ENCODE measurements at regions not wholly inside any gene's neighbourhood (a gene's known extent, or its start where the extent isn't known, plus 50 kb on each side); places are given as distances from the start of the nearest gene placed in this dataset.
A peak's percentile ranks its signal among the peaks of the same experiment; 100 is the strongest.

DNA sequence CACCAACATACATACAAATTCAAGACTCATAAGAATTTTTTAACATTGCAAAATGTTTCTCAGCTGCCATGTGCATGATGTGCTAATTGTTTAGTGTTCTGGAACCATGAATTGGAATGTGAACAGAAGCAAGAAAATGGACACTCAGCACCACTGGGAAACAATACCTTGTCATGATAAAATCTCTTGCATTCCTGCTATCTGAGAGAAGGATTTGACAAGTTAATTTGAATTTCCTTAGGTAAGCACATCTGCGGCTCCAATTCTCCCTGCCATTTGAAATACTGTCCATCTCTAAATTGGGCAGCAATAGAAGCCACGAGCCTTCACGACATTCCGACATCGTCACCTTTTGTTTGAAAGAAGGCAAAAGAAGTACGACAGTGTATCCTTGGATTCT lies 1104.6 kb upstream of the MAP3K7 start:
- Histone ChIP-seq H3K9me3 (ENCODE audit: low read length) (no peaks in the 10 kb centered on the region), H3K79me2 (replicated peaks; ENCODE audit: insufficient read depth, low read length) (no peaks in the 10 kb centered on the region), H3K4me3 (ENCODE audit: low read length) (no peak overlapping the region), H4K20me1 (ENCODE audit: insufficient read depth) (no peaks in the 10 kb centered on the region), H3K9me2 (ENCODE audit: insufficient read depth, low read length) (no peaks in the 10 kb centered on the region), H3K27ac (ENCODE audit: low read length) (peak overlapping the region; percentile 42), H3F3A (ENCODE audit: insufficient read depth, low read length, poor library complexity, severe bottlenecking) (no peaks in the 10 kb centered on the region), H2AFZ (ENCODE audit: low read depth, low read length) (no peak overlapping the region), H3K36me3 (ENCODE audit: insufficient read depth, low read length) (no peaks in the 10 kb centered on the region), H3K4me2 (ENCODE audit: low read length) (no peak overlapping the region), H3K27me3 (ENCODE audit: insufficient read depth, low read depth, low read length) (no peaks in the 10 kb centered on the region), H3K9ac (ENCODE audit: low read length) (no peak overlapping the region)
- TF ChIP-seq EP300 (conservative IDR thresholded peaks at IDR 0.05; ENCODE audit: poor library complexity, severe bottlenecking): peak; percentile 61
- TF ChIP-seq RAD21 (conservative IDR thresholded peaks at IDR 0.05): no peak
- TF ChIP-seq, protein P1, sequence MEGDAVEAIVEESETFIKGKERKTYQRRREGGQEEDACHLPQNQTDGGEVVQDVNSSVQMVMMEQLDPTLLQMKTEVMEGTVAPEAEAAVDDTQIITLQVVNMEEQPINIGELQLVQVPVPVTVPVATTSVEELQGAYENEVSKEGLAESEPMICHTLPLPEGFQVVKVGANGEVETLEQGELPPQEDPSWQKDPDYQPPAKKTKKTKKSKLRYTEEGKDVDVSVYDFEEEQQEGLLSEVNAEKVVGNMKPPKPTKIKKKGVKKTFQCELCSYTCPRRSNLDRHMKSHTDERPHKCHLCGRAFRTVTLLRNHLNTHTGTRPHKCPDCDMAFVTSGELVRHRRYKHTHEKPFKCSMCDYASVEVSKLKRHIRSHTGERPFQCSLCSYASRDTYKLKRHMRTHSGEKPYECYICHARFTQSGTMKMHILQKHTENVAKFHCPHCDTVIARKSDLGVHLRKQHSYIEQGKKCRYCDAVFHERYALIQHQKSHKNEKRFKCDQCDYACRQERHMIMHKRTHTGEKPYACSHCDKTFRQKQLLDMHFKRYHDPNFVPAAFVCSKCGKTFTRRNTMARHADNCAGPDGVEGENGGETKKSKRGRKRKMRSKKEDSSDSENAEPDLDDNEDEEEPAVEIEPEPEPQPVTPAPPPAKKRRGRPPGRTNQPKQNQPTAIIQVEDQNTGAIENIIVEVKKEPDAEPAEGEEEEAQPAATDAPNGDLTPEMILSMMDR (IDR thresholded peaks at IDR 0.05; ENCODE audit: poor library complexity, severe bottlenecking): no peak
- no peak for TF ChIP-seq EZH2 (IDR thresholded peaks at IDR 0.05; ENCODE audit: borderline replicate concordance, insufficient read depth, low read length, poor library complexity, severe bottlenecking)
- no peak for TF ChIP-seq MXI1 (conservative IDR thresholded peaks at IDR 0.05; ENCODE audit: poor library complexity, severe bottlenecking)
- TF ChIP-seq SMC3 (conservative IDR thresholded peaks at IDR 0.05; ENCODE audit: poor library complexity): no peak
- TF ChIP-seq TAF1 (IDR thresholded peaks at IDR 0.05; ENCODE audit: low read depth): no peak
- TF ChIP-seq, protein P2, sequence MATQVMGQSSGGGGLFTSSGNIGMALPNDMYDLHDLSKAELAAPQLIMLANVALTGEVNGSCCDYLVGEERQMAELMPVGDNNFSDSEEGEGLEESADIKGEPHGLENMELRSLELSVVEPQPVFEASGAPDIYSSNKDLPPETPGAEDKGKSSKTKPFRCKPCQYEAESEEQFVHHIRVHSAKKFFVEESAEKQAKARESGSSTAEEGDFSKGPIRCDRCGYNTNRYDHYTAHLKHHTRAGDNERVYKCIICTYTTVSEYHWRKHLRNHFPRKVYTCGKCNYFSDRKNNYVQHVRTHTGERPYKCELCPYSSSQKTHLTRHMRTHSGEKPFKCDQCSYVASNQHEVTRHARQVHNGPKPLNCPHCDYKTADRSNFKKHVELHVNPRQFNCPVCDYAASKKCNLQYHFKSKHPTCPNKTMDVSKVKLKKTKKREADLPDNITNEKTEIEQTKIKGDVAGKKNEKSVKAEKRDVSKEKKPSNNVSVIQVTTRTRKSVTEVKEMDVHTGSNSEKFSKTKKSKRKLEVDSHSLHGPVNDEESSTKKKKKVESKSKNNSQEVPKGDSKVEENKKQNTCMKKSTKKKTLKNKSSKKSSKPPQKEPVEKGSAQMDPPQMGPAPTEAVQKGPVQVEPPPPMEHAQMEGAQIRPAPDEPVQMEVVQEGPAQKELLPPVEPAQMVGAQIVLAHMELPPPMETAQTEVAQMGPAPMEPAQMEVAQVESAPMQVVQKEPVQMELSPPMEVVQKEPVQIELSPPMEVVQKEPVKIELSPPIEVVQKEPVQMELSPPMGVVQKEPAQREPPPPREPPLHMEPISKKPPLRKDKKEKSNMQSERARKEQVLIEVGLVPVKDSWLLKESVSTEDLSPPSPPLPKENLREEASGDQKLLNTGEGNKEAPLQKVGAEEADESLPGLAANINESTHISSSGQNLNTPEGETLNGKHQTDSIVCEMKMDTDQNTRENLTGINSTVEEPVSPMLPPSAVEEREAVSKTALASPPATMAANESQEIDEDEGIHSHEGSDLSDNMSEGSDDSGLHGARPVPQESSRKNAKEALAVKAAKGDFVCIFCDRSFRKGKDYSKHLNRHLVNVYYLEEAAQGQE (IDR thresholded peaks at IDR 0.05; ENCODE audit: borderline replicate concordance): peak; percentile 77
- no peak for TF ChIP-seq POLR2AphosphoS5 (IDR thresholded peaks at IDR 0.05)

DNA sequence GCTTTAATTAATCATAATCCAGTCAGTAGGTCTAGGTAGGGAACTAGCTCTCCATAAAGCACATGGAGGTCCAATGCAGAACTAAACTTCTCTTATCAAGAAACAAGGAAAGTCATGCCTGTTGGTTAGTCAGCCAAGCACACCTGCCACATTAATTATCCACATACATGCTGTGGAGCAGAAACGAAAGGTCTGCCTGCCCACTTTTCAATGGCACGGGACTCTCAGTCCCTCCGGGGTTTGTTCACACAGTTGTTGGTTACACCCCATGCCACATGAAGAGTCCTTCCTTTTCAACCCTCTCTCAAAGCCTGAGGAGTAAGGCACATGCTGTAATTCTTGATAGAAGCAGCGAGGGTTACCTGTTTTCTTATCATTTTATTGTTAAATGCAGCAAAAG lies 1096.4 kb upstream of the MAP3K7 start:
- H3K9ac ChIP-seq (ENCODE audit: low read length): no peak overlapping the region
- H3K4me2 ChIP-seq (ENCODE audit: low read length): no peak overlapping the region
- H2AFZ ChIP-seq (ENCODE audit: low read depth, low read length): no peak overlapping the region
- no peaks in the 10 kb centered on the region for H3K9me2 ChIP-seq (ENCODE audit: insufficient read depth, low read length)
- H3K27ac ChIP-seq (ENCODE audit: low read length): no peak overlapping the region
- H3K4me3 ChIP-seq (ENCODE audit: low read length): no peak overlapping the region
- no peaks in the 10 kb centered on the region for H3F3A ChIP-seq (ENCODE audit: insufficient read depth, low read length, poor library complexity, severe bottlenecking)
- no peaks in the 10 kb centered on the region for H3K9me3 ChIP-seq (ENCODE audit: low read length)
- no peaks in the 10 kb centered on the region for H4K20me1 ChIP-seq (ENCODE audit: insufficient read depth)
- no peaks in the 10 kb centered on the region for H3K36me3 ChIP-seq (ENCODE audit: insufficient read depth, low read length)
- TF ChIP-seq, protein P2 (IDR thresholded peaks at IDR 0.05; ENCODE audit: borderline replicate concordance): no peak
- no peak for TF ChIP-seq EP300 (conservative IDR thresholded peaks at IDR 0.05; ENCODE audit: poor library complexity, severe bottlenecking)
- no peak for TF ChIP-seq SMC3 (conservative IDR thresholded peaks at IDR 0.05; ENCODE audit: poor library complexity)
- no peak for TF ChIP-seq POLR2AphosphoS5 (IDR thresholded peaks at IDR 0.05)
- no peak for TF ChIP-seq TAF1 (IDR thresholded peaks at IDR 0.05; ENCODE audit: low read depth)
- no peak for TF ChIP-seq RAD21 (conservative IDR thresholded peaks at IDR 0.05)
- TF ChIP-seq, protein P1 (IDR thresholded peaks at IDR 0.05; ENCODE audit: poor library complexity, severe bottlenecking): no peak
- no peak for TF ChIP-seq MXI1 (conservative IDR thresholded peaks at IDR 0.05; ENCODE audit: poor library complexity, severe bottlenecking)
- no peak for TF ChIP-seq EZH2 (IDR thresholded peaks at IDR 0.05; ENCODE audit: borderline replicate concordance, insufficient read depth, low read length, poor library complexity, severe bottlenecking)
- H3K27me3 ChIP-seq (ENCODE audit: insufficient read depth, low read depth, low read length): no peaks in the 10 kb centered on the region
- H3K79me2 ChIP-seq (replicated peaks; ENCODE audit: insufficient read depth, low read length): no peaks in the 10 kb centered on the region
